ENCODE measurements at regions not wholly inside any gene's neighbourhood (a gene's known extent, or its start where the extent isn't known, plus 50 kb on each side); places are given as distances from the start of the nearest gene placed in this dataset.

- in situ Hi-C loops (cut with MboI; ENCODE audit: low sequenced_read_pairs, unreplicated experiment), result no loop called here
- DNase-seq (ENCODE audit: low spot score), result no peak
- TF ChIP-seq CTCF (IDR thresholded peaks at IDR 0.05; ENCODE audit: borderline replicate concordance, control extremely low read depth, extremely low read depth, insufficient read depth, missing control alignments), result no peak
Observed at GRCh38 chr20:10795286-10796026, 121.7 kb upstream of the JAG1 start.

- in situ Hi-C loops (cut with MboI; ENCODE audit: low sequenced_read_pairs, unreplicated experiment), result no loop called here
- TF ChIP-seq CTCF (IDR thresholded peaks at IDR 0.05; ENCODE audit: borderline replicate concordance, control extremely low read depth, extremely low read depth, insufficient read depth, missing control alignments), result no peak
Observed at GRCh38 chr20:10798811-10799210, 125.0 kb upstream of the JAG1 start.

GRCh38 chr20:10799735-10800134 lies 125.9 kb upstream of the JAG1 start:
- TF ChIP-seq CTCF (IDR thresholded peaks at IDR 0.05; ENCODE audit: borderline replicate concordance, control extremely low read depth, extremely low read depth, insufficient read depth, missing control alignments), result no peak
- no peak for DNase-seq (ENCODE audit: low spot score)
- in situ Hi-C loops (cut with MboI; ENCODE audit: low sequenced_read_pairs, unreplicated experiment), result no loop called here

More at GRCh38 chr20:10798811-10799210, 125.0 kb upstream of the JAG1 start:
- no peak for DNase-seq (ENCODE audit: low spot score)

GRCh38 chr20:10800288-10800687 lies 126.5 kb upstream of the JAG1 start:
- no peak for DNase-seq (ENCODE audit: low spot score)
- in situ Hi-C loops (cut with MboI; ENCODE audit: low sequenced_read_pairs, unreplicated experiment), result no loop called here
- no peak for TF ChIP-seq CTCF (IDR thresholded peaks at IDR 0.05; ENCODE audit: borderline replicate concordance, control extremely low read depth, extremely low read depth, insufficient read depth, missing control alignments)

GRCh38 chr20:10802236-10802635 lies 128.4 kb upstream of the JAG1 start:
- in situ Hi-C loops (cut with MboI; ENCODE audit: low sequenced_read_pairs, unreplicated experiment), result no loop called here
- DNase-seq (ENCODE audit: low spot score), result no peak
- TF ChIP-seq CTCF (IDR thresholded peaks at IDR 0.05; ENCODE audit: borderline replicate concordance, control extremely low read depth, extremely low read depth, insufficient read depth, missing control alignments), result no peak

- TF ChIP-seq CTCF (IDR thresholded peaks at IDR 0.05; ENCODE audit: borderline replicate concordance, control extremely low read depth, extremely low read depth, insufficient read depth, missing control alignments), result no peak
- DNase-seq (ENCODE audit: low spot score), result no peak
- in situ Hi-C loops (cut with MboI; ENCODE audit: low sequenced_read_pairs, unreplicated experiment), result no loop called here
Observed at GRCh38 chr20:10805764-10806163, 132.0 kb upstream of the JAG1 start.

Measured in GM13976 (cell line).